Middle frontal gyrus (tissue), 1 donor: ENCODE measurements at regions not wholly inside any gene's neighbourhood (a gene's known extent, or its start where the extent isn't known, plus 50 kb on each side); places are given as distances from the start of the nearest gene placed in this dataset.

Source experiments
- DNase-seq: peaks from one replicate; pipeline ENCODE4 v3.0.0-alpha.2; 2015; ENCODE audit warnings: low spot score; ENCODE audit errors: extremely low spot score

GRCh38 chr7:16026253-16027020 lies 340.0 kb upstream of the MEOX2 start:
- DNase-seq, result no peak

DNA sequence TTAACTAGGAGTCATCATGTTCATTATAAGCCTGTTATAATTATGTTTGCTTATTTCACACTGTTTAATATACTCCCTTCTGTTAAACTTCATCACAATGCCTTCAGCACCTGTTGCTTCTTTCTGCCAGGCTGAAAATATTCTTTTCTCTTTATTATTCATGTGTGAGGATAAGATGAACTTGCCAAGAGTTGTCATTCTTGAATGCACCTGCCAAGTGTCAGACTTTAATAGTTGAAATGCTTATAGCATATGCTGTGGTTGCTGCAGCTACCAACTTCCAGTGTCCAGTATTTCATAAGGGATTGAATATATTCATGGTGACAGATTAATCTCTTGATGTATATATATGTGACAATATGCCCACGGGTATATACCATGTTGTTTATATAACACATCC lies 339.2 kb upstream of the MEOX2 start:
- no peak for DNase-seq

GRCh38 chr7:16023503-16023902 lies 337.0 kb upstream of the MEOX2 start:
- DNase-seq, result no peak

- no peak for DNase-seq
Observed at GRCh38 chr7:16023046-16023445, 336.6 kb upstream of the MEOX2 start.

- DNase-seq, result no peak
Observed at GRCh38 chr7:16021851-16022250, 335.4 kb upstream of the MEOX2 start.

- no peak for DNase-seq
Observed at GRCh38 chr7:16015981-16016380, 329.5 kb upstream of the MEOX2 start.

GRCh38 chr7:16014031-16014430 lies 327.5 kb upstream of the MEOX2 start:
- no peak for DNase-seq

- no peak for DNase-seq
Observed at GRCh38 chr7:16007911-16008310, 321.4 kb upstream of the MEOX2 start.

DNA sequence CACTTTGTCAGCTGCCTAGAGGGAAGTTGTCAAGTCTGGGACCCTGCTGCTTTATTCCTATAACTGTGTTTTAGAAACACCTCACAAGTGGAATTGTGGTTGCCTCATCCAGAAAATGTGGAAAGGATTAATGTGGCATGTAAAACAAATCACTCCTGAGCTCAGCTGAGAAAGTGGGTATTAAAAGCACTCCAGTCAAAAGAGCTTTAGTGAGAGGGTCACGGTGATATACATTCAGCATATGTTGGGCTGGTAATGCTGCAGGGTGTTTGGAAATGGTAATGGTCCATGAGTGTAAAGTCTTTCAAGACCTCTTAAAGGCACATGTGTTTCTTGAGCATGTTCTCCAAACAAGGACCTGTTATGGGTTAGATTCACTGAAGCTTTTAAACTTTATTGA lies 318.2 kb upstream of the MEOX2 start:
- DNase-seq, result no peak

DNA sequence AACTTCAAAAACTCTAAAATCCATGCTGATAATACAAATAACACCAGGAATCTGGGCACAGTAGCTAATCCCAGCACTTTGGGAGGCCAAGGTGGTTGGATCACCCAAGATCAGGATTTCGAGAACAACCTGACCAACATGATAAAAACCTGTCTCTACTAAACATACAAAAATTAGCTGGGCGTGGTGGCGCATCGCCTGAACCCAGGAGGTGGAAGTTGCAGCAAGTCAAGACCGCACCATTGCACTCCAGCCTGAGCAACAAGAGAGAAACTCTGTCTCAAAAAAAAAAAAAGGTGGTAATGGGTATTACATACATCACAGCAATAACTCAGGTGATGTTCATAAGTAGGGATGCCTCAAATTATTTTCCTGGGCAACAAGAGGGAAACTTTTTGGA lies 315.0 kb upstream of the MEOX2 start:
- DNase-seq, result no peak

GRCh38 chr7:15998617-15999016 lies 312.1 kb upstream of the MEOX2 start:
- DNase-seq, result no peak

GRCh38 chr7:15995027-15995426 lies 308.5 kb upstream of the MEOX2 start:
- no peak for DNase-seq

GRCh38 chr7:15989194-15989593 lies 302.7 kb upstream of the MEOX2 start:
- no peak for DNase-seq

DNA sequence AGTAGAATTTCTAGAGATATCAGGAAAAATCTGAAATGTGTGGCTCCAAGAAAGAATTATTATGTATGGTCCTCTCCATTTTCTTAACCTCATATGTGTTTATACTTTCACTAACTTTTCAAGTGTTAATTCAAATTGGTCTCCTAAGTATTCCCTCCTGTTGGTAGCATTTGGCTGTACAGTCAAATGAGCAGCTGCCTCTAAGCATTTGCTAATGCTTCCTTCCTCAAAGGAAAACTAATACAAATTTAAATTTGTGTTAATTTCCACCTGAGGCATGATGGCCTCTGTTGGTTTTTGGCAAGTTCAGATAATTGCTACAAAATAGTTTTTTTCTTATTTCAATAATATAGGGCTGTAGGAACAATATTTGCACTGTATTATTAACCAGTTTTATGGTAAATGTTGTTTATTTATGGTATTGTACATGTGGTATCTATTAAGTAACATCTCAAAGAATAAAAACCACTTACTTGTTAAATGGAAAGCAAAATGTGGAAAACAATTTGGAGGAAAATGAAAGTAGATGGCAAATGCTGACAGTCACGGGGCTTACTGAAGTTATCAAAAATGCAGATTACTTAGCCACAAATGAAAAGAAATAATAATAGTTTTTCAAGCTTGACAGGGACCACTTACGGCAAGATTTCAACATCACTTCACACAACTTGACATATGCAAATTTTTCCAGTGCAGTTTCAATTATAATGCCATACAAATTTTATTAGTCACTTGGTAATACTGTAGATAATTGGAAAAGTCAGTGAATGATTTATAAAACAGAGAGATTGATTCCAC lies 299.3 kb upstream of the MEOX2 start:
- no peak for DNase-seq

DNA sequence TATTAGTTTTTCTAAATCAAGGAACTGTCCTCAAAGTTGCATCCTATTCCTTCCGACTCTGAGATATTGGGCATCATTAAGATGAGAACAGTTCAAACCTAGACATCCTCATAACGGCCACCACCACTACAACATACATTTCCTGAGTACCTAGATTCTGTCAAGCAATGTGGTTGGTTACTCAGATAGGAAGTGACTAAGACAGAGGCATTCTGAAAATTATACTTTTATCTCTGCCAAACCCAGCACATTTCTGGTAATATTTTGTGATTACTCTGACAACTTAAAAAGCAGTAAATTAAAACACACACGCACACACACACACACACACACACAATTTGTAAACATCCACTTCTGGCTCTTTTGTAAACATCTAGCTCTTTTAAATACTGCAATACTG lies 291.2 kb upstream of the MEOX2 start:
- no peak for DNase-seq

- DNase-seq, result no peak
Observed at GRCh38 chr7:15972862-15973275, 286.4 kb upstream of the MEOX2 start.

- no peak for DNase-seq
Observed at GRCh38 chr7:15967551-15967950, 281.1 kb upstream of the MEOX2 start.

DNA sequence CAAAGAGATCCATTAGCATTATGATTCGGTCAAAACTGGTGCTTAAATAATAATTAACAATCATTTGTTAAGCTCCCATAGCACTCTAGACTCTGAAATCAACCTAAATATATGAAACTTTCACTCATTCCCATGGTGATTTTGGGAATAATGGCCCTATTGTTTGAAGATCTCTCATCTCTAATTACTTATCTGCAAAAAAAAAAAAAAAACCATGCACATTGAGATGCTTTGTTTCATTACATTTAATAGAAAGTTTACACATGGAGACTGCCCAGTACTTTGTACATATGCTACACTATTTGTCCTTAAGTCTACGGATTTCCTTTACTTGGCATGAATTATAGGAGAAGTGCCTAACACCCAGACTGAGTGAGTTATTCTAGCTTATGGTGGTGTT lies 280.6 kb upstream of the MEOX2 start:
- DNase-seq, result no peak

DNA sequence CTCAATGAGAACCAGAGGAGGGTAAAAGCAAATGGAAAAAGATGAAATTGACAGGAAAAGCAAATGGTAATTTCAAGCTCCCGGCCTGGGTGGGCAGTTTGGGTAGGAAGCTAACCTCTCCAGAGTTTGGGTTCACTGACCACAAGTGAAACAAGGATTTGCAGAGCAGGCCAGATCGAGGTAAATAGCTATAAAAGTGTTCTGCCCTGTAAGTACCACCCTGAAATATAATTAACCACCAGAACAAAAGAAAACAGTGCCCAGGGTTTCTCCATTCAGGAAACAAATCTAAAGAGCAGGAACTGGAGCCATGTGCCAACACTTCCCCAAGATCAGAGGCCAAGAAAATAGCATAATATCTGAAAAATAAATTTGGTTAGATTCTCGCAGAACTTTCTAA lies 276.7 kb upstream of the MEOX2 start:
- DNase-seq, result no peak

GRCh38 chr7:15954671-15955354 lies 268.3 kb upstream of the MEOX2 start:
- DNase-seq, result no peak

DNA sequence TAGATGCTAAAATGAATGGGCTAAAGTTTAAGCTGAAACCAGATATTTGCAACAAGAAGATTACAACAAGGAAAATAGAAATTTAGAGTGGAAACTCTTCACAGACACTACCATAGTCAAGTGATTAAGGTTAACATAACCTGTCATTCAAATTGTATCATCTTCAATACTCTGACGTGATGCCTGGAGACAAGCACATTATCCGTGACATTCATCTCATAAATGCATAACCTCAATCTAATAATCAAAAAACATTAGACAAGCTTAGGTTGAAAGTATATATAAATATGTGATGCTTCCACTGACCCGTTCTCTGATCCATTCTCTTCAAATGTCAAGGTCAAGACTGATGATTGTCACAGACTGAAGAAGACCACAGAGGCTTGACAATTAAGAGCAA lies 263.8 kb upstream of the MEOX2 start:
- DNase-seq, result no peak

DNA sequence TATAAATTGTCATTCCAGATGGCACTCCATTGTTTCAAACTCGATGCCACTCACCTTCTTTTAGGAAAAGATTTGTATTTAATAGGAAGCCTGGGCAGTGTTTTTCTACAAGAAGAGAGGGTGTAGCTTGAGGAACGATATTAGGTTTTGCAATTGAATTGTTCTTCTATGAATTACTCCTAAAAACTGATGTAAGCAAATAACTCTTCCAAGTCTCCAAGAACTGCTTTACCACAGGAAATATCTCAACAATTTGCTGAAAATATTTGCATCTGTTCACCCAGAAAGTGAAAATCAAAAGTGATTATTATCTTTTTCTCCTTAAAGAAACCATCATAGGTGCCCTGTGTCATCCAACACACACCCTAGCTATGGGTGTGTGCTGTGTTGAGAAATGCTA lies 261.3 kb upstream of the MEOX2 start:
- DNase-seq, result no peak
